Coronary artery (tissue), 2 donors: ENCODE measurements at regions not wholly inside any gene's neighbourhood (a gene's known extent, or its start where the extent isn't known, plus 50 kb on each side); places are given as distances from the start of the nearest gene placed in this dataset.

Source experiments
- DNase-seq: peaks from one replicate; pipeline ENCODE4 v3.0.0-alpha.2; 2017; ENCODE audit warnings: low spot score
- H3K27ac ChIP-seq, 2 donors: fragments of 200-600 bp; sonication (generic); one replicate each; pipeline ENCODE4 v1.5.1; 2016 to 2019
- H3K4me3 ChIP-seq: fragments of 200-600 bp; sonication (generic); 2 replicates; pipeline ENCODE4 v1.5.1; 2016; ENCODE audit warnings: mild to moderate bottlenecking, moderate library complexity
- TF ChIP-seq, protein P1 (sequence below): fragments of 200-600 bp; sonication (generic); IDR thresholded peaks from one replicate; pipeline ENCODE4 v1.5.1; 2019; ENCODE audit warnings: antibody characterized with exemption

DNA sequence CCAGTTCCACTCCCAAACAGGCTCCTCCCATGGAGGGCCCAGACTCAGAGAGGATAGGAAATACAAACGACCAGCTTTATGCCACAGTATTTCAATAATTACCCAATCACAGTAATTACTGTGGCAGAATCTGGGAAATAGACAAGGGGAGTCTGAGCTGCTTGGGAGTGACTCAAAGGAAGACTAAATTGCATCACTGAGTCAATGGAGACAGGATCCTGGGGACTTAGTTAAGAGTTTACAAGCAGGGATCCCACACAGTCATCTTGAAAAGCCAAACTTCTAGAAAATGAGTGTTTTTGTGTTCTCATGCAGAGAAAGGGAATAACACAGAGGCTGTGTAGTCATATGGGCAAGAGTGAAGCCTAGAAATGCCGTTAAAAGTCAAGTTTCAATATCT lies 1142.1 kb downstream of the CNTNAP5 start:
- DNase-seq: no peak
- TF ChIP-seq, protein P1, sequence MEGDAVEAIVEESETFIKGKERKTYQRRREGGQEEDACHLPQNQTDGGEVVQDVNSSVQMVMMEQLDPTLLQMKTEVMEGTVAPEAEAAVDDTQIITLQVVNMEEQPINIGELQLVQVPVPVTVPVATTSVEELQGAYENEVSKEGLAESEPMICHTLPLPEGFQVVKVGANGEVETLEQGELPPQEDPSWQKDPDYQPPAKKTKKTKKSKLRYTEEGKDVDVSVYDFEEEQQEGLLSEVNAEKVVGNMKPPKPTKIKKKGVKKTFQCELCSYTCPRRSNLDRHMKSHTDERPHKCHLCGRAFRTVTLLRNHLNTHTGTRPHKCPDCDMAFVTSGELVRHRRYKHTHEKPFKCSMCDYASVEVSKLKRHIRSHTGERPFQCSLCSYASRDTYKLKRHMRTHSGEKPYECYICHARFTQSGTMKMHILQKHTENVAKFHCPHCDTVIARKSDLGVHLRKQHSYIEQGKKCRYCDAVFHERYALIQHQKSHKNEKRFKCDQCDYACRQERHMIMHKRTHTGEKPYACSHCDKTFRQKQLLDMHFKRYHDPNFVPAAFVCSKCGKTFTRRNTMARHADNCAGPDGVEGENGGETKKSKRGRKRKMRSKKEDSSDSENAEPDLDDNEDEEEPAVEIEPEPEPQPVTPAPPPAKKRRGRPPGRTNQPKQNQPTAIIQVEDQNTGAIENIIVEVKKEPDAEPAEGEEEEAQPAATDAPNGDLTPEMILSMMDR: no peak
- no peak overlapping the region for H3K27ac ChIP-seq
- no peak overlapping the region for H3K4me3 ChIP-seq

- H3K4me3 ChIP-seq: no peak overlapping the region
- TF ChIP-seq, protein P1: no peak
- no peak for DNase-seq
- no peak overlapping the region for H3K27ac ChIP-seq
These were observed 1142.7 kb downstream of the CNTNAP5 start for GRCh38 chr2:125167820-125168219.

DNA sequence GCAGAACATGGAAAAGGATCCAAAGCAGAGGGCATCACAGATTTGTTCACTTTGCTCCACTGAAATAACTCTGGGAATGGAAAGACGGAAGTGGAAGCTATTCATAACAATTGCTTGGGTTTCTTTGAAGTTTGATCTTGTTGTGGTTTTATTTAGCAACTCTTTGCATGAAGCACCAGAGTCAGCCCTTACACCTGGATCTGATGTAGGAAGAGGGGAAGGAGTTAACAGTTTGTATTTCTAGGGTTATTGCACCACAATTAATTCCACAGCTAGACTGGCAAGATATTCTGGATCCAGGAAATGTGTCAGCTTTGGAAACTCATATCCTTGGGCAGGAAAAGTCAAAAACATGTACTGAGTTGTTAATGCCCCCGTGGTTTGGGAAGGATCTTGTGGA lies 1143.4 kb downstream of the CNTNAP5 start:
- DNase-seq: no peak
- H3K4me3 ChIP-seq: no peak overlapping the region
- TF ChIP-seq, protein P1: no peak

GRCh38 chr2:125169022-125169763 lies 1144.1 kb downstream of the CNTNAP5 start:
- TF ChIP-seq, protein P1: no peak
- no peak for DNase-seq
- H3K4me3 ChIP-seq: no peak overlapping the region
- no peak overlapping the region for H3K27ac ChIP-seq

More for the DNA sequence above, 1143.4 kb downstream of the CNTNAP5 start:
- no peak overlapping the region for H3K27ac ChIP-seq

DNA sequence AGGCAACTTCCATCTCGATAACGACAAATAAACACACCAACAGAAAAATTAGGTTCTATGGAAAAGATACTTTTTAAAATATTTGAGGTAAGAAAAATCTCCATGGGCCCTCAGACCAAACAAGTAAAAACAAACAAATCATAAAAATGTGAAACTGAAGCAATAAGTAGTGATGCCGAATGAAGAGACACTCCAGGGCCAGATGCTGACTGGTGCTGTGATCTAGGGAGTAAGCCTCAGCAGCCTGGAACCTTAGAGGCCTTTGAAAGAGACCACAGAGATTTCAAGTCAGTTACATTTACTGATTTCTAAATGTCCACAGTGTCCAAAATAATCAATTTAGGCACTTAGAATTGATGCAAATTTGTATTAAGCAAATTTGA lies 1144.7 kb downstream of the CNTNAP5 start:
- TF ChIP-seq, protein P1: no peak
- DNase-seq: no peak

DNA sequence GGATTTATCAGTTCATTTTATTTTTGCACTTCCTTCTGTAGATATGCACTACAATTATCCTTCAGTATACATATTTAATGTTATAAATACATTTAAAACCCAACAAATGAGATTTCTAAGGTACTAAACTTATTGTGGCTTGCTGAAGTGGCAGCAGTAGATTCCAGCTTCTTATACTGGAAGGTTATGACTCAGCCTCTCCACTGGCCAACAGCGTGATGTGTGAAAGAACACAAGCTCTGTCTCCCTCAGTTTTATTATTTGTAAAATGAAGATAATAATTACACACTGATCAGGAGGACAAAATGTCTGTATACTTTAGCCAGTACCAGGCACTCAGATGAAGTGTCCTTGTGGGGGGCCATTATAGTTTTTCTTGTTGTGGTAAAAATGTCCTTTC lies 1147.1 kb downstream of the CNTNAP5 start:
- no peak for DNase-seq
- TF ChIP-seq, protein P1: no peak
- Histone ChIP-seq H3K27ac (no peak overlapping the region), H3K4me3 (no peak overlapping the region)

More for the DNA sequence above, 1144.7 kb downstream of the CNTNAP5 start:
- Histone ChIP-seq H3K27ac (no peak overlapping the region), H3K4me3 (no peak overlapping the region)

- no peak for DNase-seq
- Histone ChIP-seq H3K4me3 (no peak overlapping the region), H3K27ac (no peak overlapping the region)
- TF ChIP-seq, protein P1: no peak
These were observed 1150.3 kb downstream of the CNTNAP5 start for GRCh38 chr2:125175415-125175814.
